GM19438 (cell line): ENCODE measurements at regions not wholly inside any gene's neighbourhood (a gene's known extent, or its start where the extent isn't known, plus 50 kb on each side); places are given as distances from the start of the nearest gene placed in this dataset.
"Not testable (repeated sequence)": the region's sequence is repeated elsewhere in the genome, so short reads cannot be mapped to it uniquely, and the experiment has no call there.

ENCODE experiments used
- ATAC-seq: cut with Tn5 transposase; IDR thresholded peaks from one replicate; pipeline ENCODE4 v1.9.1; 2021; ENCODE audit warnings: low read depth; ENCODE audit not compliant: unreplicated experiment

DNA sequence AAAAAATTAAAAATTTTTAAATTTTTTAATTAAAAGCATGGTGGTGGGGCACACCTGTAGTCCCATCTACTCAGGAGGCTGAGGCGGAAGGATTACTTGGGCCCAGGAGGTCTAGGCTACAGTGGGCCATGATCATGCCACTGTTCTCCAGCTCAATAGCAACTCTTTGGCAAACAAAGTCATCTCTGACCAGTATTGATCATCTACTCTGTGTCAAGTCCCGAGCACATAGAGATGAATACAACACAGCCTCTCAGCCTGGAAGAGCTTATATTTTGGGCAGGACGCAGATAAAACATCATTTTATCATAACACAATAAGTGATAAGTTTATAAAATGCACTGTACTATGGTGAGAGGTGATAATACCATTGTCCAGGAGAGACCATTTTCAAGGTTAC is 281.6 kb upstream of the GADL1 start:
- ATAC-seq, result no peak

DNA sequence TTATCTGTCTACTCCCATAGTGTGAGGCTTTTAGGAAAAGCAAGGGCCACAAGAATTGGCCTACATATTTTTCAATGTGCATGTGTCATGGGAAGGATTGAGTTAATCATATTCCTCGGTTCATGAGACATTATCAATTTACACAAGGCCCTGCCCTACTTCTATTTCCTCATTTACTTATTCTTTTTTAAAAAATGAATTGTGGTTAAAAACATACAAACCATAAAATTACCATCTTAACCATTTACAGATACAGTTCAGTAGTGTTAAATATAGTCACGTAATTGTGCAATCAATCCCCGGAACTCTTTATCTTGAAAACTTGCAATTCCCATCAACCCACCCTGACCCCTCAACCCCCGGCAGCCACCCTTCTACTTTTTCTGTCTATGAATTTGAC is 284.0 kb upstream of the GADL1 start:
- ATAC-seq, result no peak

DNA sequence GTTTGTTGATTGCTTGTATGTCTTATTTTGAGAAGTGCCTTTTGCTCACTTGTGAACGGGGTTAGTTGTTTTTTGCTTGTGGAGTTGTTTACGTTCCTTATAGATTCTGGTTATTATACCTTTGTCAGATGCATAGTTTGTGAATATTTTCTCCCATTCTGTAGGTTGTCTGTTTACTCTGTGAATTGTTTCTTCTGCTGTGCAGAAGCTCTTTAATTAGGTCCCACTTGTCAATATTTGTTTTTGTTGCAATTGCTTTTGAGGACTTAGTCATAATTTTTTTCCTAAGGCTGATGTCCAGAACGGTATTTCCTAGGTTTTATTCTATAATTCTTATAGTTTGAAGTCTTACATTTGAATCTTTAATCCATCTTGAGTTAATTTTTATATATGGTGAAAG is 285.3 kb upstream of the GADL1 start:
- ATAC-seq, result no peak

DNA sequence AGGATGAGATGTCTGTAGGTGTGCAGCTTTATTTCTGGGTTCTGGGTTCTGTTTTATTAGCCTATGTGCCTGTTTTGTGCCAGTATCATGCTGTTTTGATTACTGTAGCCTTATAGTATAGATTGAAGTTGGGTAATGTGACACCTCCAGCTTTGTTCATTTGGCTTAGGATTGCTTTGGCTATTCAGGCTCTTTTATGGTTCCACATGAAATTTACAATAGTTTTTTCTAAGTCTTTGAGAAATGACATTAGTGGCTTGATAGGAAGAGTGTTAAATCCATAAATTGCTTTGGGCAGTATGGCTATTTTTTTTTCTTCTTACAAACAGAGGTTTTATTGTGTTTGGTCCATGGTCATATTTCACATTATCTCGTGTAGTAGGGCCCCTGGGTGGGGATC is 285.8 kb upstream of the GADL1 start:
- ATAC-seq, result no peak

DNA sequence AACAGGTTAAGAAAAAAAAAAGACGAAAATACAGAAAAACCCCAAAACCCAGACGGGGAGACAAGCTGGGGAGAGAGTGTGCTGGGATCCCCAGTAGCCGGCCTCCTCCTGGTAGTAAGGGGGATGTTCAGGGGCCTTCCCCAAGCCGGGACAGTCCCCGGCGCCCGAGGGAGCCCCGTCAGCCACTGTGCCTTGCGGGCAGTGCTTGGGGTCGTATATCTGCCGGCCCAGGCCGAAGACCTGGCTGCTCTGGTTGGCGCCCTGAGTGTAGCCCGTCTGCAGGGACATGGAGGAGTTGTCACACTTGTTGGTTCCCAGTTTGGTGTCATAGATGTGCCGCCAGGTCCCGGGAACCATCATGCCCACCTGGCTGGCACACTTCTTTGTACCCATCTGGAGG is 287.2 kb upstream of the GADL1 start:
- ATAC-seq, result no peak

DNA sequence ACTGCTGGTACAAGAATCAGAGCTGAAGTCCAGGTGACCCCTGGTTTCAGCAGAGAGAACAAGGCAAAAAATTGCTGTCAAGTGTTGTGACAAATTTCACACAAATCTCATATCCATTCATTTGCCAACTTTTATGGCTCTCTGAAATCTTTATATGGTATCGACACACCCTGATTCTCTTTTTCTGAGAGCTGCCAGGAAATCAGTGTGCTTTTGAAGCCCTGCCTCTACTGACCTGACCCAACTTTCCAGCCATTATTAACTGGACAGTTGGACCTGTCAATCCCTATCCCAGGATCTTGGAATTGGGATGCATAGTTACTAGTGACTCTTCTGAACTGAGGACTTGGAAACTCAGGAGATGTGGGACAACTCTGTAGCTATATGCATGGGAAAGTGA is 288.2 kb upstream of the GADL1 start:
- ATAC-seq, result no peak

DNA sequence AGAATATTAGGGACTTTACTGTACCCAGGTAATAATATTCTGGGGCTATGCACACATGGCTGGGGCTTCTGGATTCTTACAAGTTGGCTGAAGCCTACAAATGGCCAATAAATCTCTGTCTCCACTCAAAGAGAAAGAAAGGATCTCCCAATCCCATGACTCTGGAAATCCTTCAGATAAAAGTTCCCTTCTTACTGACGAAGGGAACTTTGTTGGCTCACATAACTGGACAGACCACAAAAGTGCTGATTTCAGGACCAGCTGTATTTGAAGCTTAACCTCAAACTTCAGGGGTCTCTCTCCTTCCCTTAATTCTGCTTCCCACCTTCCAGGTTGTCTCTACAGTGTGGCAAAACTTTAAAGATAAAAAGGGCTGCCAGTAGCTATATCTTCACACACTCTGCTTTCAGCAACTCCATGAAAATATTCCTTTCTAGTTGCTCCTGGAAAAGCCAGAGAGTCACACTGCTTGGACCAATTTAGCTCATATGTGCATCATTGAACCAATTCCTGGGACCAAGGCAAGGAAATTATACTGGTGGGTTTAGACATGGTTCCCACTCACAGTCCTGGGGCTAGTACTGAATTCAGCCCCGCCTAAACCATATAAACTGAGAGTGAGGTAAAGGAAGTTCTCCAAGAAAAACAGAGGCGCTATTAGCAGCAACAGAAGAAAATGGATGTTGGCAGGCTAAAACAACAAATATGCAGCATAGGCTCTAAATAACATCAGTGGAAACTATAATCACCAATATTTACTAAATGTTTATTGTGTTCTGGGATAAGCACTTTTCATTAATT is 290.0 kb upstream of the GADL1 start:
- no peak for ATAC-seq

DNA sequence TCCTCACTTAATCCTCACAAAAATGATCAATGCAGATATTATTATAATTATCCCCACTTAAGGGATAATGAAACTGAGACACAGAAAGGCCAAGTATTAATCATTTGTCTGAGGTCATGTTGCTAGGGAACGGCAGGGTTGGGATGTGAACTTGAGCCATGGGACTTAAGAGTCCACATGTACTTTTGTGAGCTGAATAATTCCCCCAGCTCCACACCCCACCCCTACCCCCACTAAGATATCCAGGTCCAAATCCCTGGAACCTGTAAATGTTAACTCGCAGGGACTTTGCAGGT is 290.5 kb upstream of the GADL1 start:
- no peak for ATAC-seq

DNA sequence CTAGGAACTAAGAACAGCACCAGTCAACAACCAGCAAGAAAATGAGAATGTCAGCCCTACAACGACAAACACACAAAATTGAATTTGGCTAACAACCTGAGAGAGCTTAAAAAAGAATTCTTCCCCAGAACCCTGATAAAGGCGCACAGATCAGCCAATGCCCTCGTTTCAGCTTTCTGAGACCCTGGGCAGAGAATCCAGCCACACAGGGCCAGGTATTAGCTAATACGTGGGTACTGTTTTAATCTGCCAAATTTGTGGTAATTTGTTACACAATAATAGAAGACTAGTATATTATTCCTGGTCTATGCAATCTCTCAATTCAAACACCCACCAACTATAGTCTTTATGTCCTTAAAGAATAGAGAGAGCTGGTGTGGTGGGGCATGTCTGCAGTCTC is 291.6 kb upstream of the GADL1 start:
- no peak for ATAC-seq

DNA sequence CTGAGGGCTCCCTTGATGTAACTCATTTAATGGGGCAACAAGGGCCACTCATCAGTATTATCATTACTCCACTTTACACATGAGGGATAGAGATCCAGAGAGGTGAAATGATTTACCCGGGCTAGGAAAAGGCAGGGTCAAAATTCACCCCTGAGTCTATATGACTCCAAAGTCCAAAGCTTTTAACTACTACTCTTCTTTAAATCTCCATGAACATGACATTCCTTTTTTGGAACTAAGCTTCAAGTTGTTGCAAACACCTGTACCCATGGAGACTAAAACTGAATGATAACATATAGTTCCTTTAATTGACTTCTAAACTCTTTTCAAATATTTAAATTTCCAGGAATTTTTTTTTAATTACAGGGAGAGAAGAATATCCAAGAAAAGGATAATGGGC is 292.9 kb upstream of the GADL1 start:
- no peak for ATAC-seq

DNA sequence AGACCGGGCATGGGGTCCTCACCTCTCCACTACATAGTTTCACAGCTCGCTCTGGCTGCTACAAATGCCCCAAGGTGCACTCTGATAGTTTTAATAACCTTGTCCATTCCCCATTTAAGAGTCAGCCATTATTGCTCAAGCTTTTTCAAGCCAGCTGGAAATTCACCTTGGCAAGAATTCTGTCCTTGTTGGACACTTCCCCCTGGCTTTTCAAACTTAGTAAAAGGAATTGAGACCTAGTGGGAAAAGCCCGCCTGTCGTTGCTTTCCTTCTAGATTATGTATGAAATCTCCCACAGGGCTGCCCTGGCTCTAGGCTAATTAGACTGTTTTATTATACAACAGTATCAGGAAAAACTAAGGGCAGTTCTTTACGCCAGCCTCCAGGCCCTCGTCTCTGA is 293.7 kb upstream of the GADL1 start:
- ATAC-seq, result no peak

DNA sequence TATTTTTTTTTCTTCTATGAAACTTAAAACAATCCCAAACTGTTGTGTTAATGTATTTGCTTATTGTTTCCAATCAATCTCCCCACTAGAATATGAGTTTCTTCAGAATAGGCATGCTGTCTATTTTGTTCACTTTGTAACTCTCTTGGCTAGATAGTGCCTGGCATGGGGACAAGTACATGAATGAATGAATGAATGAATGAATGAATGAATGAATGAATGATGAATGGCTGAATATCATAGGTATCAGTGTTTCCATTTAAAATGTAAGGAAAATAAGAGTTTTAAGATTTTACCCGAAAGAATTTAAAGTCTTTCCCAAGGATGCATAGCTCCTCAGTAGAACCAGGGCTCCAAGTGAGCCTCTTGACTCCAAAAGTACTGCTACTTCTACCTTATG is 294.9 kb upstream of the GADL1 start:
- ATAC-seq, result no peak

DNA sequence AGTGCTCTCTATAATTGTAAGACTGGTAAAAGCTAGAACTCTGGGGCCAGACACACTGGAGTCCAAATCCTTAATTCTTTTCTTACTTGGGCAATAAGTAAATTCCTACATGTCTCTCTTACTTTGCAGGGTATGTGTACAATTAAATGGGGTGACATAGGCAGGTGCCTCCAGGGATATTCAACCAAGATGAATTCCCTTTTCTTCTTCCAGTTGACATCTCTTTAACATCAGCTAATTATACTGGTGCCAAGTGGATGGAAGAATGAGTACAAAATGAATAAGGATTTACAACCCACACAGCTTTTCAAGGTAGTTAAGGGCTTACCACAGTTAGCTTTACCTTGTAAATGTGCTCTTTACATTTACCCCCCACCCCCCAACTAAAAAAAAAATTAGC is 295.5 kb upstream of the GADL1 start:
- ATAC-seq, result no peak

DNA sequence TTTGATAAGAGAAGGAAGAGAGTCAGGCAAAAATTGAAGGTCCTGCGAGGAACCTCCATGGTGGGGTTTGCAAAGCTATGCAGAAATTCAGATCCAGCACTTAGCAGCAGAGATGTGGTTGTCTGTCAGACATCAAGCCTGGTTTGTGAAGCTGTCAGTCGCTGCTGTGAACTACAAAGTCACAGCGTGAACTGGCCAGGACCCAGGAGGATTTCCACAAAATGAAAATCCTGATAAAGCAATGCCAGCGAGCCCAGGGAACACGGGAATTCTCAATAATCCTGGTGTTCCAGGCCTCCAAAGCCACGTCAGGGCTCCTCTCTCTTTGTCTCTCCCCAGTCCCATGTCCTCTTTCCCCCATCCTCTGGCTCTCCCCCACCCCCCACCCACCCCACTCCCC is 296.9 kb upstream of the GADL1 start:
- no peak for ATAC-seq

DNA sequence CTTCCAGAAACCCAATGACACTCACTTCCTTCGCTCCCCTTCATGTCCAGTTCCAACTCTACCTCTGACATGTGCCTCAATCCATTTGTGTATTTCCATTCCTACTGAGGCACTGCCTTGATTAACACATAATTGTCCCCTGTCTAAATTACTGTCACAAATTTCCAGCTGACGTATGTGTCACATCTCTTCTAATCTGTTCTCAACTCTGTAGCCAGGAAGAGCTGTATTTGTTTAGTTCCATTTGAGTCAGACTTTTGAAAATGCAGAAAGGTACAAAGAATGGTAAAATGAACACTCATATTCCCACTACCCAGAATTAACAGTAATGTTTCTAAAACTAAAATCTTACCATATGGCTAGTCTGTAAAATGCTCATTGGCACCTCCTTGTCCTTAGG is 299.0 kb upstream of the GADL1 start:
- ATAC-seq, result no peak

DNA sequence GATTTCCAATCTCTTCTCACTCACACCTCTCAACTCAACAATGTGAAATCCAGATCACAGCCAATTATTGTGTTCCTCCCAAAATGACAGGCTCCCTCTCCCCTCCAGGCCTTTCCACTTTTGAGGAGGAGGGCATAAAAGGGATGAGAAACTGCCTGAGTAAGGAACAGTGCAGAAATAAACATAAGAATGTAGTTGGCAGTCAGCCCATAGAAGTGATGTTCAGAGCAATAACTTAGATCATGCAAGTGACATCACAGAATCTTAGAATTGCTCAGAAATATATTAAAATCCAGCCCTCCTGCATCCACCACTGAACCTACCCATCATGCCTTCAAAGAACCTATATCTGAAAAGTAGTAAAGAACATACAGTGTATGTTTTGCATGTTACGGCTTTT is 299.4 kb upstream of the GADL1 start:
- ATAC-seq, result no peak

DNA sequence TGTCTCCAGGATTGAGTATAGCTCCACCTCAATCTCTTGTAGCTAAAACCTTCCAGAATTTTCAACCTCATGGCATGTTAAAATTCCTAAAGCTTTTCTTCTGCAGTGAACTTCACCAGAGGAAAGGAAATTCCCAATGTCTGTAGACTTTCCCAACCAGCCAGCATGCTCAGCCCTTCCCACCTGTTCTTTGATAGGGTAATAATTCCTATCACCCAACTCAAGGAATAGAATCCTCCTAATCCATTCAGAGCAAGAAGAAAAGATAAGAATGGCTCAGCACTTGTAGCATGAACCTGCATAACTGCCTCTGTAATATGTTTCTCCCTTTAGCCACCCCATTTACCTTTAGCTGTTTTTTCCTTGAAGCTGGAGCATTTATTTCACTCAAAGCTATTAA is 301.8 kb upstream of the GADL1 start:
- no peak for ATAC-seq

DNA sequence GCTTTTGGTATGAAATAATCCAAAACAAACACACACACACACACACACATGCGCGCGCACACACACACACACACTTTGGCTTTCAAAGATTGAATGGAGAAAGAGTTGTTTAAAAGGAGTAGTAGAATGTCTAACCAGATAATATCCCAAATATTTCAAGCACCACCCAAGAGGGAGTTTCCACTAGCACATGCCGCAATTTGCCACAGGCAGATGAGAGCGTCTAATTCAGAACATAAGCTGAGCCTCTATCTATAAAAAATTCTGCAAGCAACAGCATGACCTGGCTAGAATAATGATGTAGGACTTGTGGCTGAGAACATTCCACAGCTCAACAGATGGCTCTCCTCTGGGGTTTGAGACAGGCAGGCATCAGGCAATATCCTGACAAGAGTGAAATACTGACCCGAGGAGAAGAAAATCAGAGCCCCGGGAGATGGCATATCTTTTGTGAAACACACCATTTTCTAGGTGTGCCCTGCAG is 302.5 kb upstream of the GADL1 start:
- ATAC-seq, result no peak

DNA sequence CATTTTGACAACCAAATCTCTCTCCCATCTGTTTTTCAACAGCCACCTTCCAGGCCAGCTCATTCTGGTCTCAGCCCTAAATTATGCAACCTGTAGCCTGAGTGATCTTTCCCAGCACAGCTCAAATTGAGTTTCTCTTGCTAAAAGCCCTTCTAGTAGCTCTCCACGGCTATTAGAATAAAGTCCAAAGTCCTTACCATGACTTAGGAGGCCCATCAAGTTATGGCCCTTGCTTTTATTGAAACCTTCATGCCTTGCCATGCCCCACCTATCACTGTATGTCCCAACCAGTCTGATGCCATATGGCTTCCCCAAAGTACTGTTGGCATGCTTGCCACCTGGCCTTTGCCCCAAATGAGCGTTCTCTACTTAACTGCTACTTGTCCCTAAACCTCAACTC is 303.5 kb upstream of the GADL1 start:
- ATAC-seq, result no peak

DNA sequence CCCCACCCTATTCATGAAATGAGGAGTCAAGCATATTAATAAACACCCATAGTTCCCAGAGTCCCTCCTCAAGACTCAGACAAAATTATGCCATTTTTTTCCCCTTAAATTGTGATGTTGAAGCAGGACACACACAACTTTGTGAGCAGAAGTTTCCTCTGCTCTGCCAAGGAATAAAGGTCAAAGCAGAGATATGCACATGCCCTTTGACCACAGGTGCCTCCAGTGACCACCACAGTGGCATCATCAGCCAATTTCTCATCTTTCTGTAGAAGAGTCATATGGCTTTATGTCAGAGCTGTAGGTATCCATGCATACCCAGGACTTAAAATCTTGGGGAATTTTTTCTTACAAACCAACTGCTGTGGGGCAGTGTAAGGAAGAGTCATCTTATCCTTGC is 304.4 kb upstream of the GADL1 start:
- no peak for ATAC-seq

DNA sequence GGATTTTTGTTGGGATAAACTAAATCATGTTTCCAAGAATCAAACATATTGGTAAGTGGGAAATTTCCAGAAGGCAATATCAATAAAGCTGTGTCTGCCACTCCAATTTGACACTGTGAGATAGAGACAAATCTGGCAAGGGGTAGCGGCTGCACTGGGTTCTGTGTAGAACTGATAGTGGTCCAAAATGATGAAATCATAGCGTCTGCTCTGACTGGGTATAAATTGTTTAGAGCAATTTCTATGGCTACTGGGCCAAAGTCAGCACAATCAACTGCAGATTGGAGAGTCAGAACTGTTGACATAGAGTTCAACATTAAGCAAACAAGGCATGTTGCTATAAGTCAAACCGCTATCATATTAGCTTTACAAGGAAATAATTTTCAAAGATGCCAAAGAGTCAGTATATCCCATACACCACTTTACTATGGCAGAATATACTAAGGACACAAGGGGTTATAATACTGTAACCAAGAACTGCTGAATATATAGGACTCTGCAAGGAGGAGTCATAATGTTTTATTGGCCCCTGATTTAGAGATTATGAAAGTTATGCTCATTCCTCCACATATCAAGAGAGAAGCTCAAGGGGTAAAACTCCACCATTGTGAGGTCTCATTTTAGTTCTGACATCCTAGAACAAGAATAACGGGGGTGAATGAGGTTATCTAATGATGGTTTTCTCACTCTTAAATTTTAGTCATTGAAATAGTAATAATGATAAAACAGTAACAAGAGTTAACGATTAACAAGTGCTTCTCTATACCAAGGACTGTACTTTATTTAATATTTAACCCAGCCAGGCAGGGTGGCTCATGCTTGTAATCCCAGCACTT is 309.7 kb upstream of the GADL1 start:
- no peak for ATAC-seq

DNA sequence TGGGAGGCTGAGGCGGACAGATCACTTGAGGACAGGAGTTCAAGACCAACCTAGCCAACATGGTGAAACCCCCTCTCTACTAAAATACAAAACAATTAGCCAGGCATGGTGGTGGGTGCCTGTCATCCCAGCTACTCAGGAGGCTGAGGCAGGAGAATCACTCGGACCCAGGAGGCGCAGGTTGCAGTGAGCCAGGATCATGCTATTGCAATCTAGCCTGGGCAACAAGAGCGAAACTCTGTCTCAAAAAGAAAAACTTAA is 310.3 kb upstream of the GADL1 start:
- ATAC-seq, result not testable (repeated sequence)
